Ascending aorta (tissue), 2 donors: ENCODE measurements at regions not wholly inside any gene's neighbourhood (a gene's known extent, or its start where the extent isn't known, plus 50 kb on each side); places are given as distances from the start of the nearest gene placed in this dataset.
"Not testable (repeated sequence)": the region's sequence is repeated elsewhere in the genome, so short reads cannot be mapped to it uniquely, and the experiment has no call there.

Experiments used
- DNase-seq, 2 donors: peaks; one replicate each; pipeline ENCODE4 v3.0.0-alpha.2; 2019; ENCODE audit warnings: low spot score in 2 of 2
- H3K27ac ChIP-seq, 2 donors: fragments of 200-600 bp; sonication (generic); one replicate each; pipeline ENCODE4 v1.5.1; 2016 to 2017; ENCODE audit warnings: mild to moderate bottlenecking in 1 of 2
- H3K27me3 ChIP-seq: fragments of 200-600 bp; sonication (generic); one replicate; pipeline ENCODE4 v1.5.1; 2017
- H3K36me3 ChIP-seq, 2 donors: fragments of 200-600 bp; sonication (generic); one replicate each; pipeline ENCODE4 v1.5.1; 2016
- H3K4me1 ChIP-seq, 2 donors: fragments of 200-600 bp; sonication (generic); one replicate each; pipeline ENCODE4 v1.5.1; 2016 to 2017; ENCODE audit warnings: mild to moderate bottlenecking in 1 of 2
- H3K4me3 ChIP-seq, 2 donors: fragments of 200-600 bp; sonication (generic); one replicate each; pipeline ENCODE4 v1.5.1; 2016 to 2017; ENCODE audit warnings: mild to moderate bottlenecking in 1 of 2
- H3K9me3 ChIP-seq, 2 donors: fragments of 200-600 bp; sonication (generic); one replicate each; pipeline ENCODE4 v1.5.1; 2016
- intact Hi-C: fragments of 100-400 bp; cut with DNase I; formaldehyde crosslinking; loops from one replicate; pipeline ENCODE4 v1.15.1; 2023
- TF ChIP-seq, protein P1 (sequence below), 3 experiments: fragments of 200-600 bp in 2 of 3; fragments of 450-650 bp in 1 of 3; sonication (generic) in 2 of 3; IDR thresholded peaks; one replicate each; pipeline ENCODE4 v1.5.1; 2016 to 2019; ENCODE audit warnings: antibody characterized with exemption in 3 of 3, mild to moderate bottlenecking in 1 of 3, moderate library complexity in 1 of 3

- H3K9me3 ChIP-seq, intact Hi-C loops, H3K27me3 ChIP-seq, H3K4me1 ChIP-seq, DNase-seq, H3K36me3 ChIP-seq, H3K4me3 ChIP-seq, H3K27ac ChIP-seq: not testable (repeated sequence)
Measured at GRCh38 chrX:23458957-23459356, 124.3 kb downstream of the PTCHD1 start.

GRCh38 chrX:23465105-23465791, 130.6 kb downstream of the PTCHD1 start:
- Histone ChIP-seq H3K4me3 (no peak overlapping the region), H3K9me3 (peaks cover 12 to 41% of the 10 kb centered on the region in 2 donors), H3K27me3 (no peaks in the 10 kb centered on the region), H3K36me3 (no peaks in the 10 kb centered on the region), H3K27ac (no peak overlapping the region), H3K4me1 (no peaks in the 10 kb centered on the region)
- no peak for DNase-seq
- TF ChIP-seq, protein P1, sequence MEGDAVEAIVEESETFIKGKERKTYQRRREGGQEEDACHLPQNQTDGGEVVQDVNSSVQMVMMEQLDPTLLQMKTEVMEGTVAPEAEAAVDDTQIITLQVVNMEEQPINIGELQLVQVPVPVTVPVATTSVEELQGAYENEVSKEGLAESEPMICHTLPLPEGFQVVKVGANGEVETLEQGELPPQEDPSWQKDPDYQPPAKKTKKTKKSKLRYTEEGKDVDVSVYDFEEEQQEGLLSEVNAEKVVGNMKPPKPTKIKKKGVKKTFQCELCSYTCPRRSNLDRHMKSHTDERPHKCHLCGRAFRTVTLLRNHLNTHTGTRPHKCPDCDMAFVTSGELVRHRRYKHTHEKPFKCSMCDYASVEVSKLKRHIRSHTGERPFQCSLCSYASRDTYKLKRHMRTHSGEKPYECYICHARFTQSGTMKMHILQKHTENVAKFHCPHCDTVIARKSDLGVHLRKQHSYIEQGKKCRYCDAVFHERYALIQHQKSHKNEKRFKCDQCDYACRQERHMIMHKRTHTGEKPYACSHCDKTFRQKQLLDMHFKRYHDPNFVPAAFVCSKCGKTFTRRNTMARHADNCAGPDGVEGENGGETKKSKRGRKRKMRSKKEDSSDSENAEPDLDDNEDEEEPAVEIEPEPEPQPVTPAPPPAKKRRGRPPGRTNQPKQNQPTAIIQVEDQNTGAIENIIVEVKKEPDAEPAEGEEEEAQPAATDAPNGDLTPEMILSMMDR (IDR thresholded peaks at IDR 0.05): no peak
- intact Hi-C loops: no loop called here

DNA sequence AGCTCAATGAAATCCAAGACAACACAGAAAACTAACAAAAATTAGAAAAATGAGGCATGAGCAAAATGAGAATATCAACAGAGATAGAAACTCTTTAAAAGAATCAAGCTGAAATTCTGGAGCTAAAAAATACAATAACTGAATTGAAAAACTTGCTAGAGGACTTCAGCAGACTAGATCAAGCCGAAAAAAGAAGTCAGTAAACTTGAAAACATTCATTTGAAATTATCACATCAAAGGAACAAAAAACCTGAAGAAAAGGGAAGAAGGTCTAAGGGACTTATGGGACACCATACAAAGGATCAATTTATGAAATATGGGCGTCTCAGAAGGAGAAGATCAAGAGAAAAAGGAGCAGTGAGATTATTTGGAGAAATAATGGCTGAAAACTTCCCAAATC, 131.3 kb downstream of the PTCHD1 start:
- peaks cover 12 to 41% of the 10 kb centered on the region in 2 donors for H3K9me3 ChIP-seq
- intact Hi-C loops: no loop called here
- TF ChIP-seq, protein P1 (IDR thresholded peaks at IDR 0.05): no peak
- DNase-seq: no peak
- H3K27ac ChIP-seq: no peak overlapping the region
- no peaks in the 10 kb centered on the region for H3K36me3 ChIP-seq
- H3K4me3 ChIP-seq: no peak overlapping the region
- H3K27me3 ChIP-seq: no peaks in the 10 kb centered on the region
- no peaks in the 10 kb centered on the region for H3K4me1 ChIP-seq

GRCh38 chrX:23478056-23478455, 143.4 kb downstream of the PTCHD1 start:
- no peaks in the 10 kb centered on the region for H3K4me1 ChIP-seq
- H3K4me3 ChIP-seq: no peak overlapping the region
- intact Hi-C loops: no loop called here
- peaks cover 0 to 5% of the 10 kb centered on the region in 2 donors for H3K9me3 ChIP-seq
- H3K36me3 ChIP-seq: no peaks in the 10 kb centered on the region
- no peak overlapping the region for H3K27ac ChIP-seq
- no peaks in the 10 kb centered on the region for H3K27me3 ChIP-seq
- TF ChIP-seq, protein P1 (IDR thresholded peaks at IDR 0.05): no peak
- no peak for DNase-seq

- TF ChIP-seq, protein P1 (IDR thresholded peaks at IDR 0.05): no peak
- DNase-seq: no peak
- Histone ChIP-seq H3K27me3 (no peaks in the 10 kb centered on the region), H3K27ac (no peak overlapping the region), H3K4me1 (no peaks in the 10 kb centered on the region), H3K9me3 (peaks cover 0 to 5% of the 10 kb centered on the region in 2 donors), H3K4me3 (no peak overlapping the region), H3K36me3 (no peaks in the 10 kb centered on the region)
- intact Hi-C loops: no loop called here
Measured at GRCh38 chrX:23478561-23478960, 143.9 kb downstream of the PTCHD1 start.

DNA sequence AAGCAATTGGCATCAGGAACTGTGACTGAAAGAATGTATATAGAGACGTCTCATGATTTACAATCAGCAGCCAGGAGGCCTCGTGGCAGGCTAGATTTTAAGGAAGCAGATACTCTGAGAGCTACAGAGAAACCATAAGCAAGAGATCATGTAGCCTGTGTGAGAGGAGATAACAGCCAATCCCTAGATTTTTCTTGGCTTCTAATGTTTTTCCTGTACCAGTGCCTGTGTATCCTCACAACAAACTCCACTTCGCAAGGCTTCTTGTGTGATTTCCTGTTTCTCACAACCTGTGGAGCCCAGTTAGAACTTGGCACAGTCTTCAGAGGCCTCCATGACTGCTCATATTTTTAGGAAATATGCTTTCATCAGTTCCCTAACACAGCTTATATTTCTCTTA, 147.9 kb downstream of the PTCHD1 start:
- Histone ChIP-seq H3K4me1 (no peaks in the 10 kb centered on the region), H3K27me3 (no peaks in the 10 kb centered on the region), H3K27ac (peak overlapping the region in 1 of 2 donors; percentile 9), H3K36me3 (no peaks in the 10 kb centered on the region), H3K9me3 (no peaks in the 10 kb centered on the region), H3K4me3 (no peak overlapping the region)
- DNase-seq: no peak
- TF ChIP-seq, protein P1 (IDR thresholded peaks at IDR 0.05): no peak
- intact Hi-C loops: no loop called here
